ENCODE measurements at regions not wholly inside any gene's neighbourhood (a gene's known extent, or its start where the extent isn't known, plus 50 kb on each side); places are given as distances from the start of the nearest gene placed in this dataset.

- no peak overlapping the region for H2AFZ ChIP-seq (ENCODE audit: low read length)
- no peaks in the 10 kb centered on the region for H3K36me3 ChIP-seq (ENCODE audit: insufficient read depth, low read length)
Measured at GRCh38 chr3:39626198-39626597, 158.7 kb downstream of the MOBP start.

GRCh38 chr3:39631136-39631535 is 163.7 kb downstream of the MOBP start:
- no peaks in the 10 kb centered on the region for H4K20me1 ChIP-seq (ENCODE audit: insufficient read depth, low read length)
- H3K9me2 ChIP-seq (ENCODE audit: low read depth, low read length), result no peaks in the 10 kb centered on the region
- TF ChIP-seq CTCF (IDR thresholded peaks at IDR 0.05; ENCODE audit: low read length) (no peak), EZH2 (IDR thresholded peaks at IDR 0.05; ENCODE audit: borderline replicate concordance, low read length) (no peak)
- H3K27me3 ChIP-seq (ENCODE audit: insufficient read depth, low read length), result no peaks in the 10 kb centered on the region
- H3K4me1 ChIP-seq (ENCODE audit: insufficient read depth, low read length, severe bottlenecking), result no peaks in the 10 kb centered on the region
- no peak overlapping the region for H2AFZ ChIP-seq (ENCODE audit: low read length)
- H3K4me2 ChIP-seq (ENCODE audit: low read length), result no peak overlapping the region
- no peaks in the 10 kb centered on the region for H3K36me3 ChIP-seq (ENCODE audit: insufficient read depth, low read length)
- H3K27ac ChIP-seq (ENCODE audit: low read depth, low read length, poor library complexity, severe bottlenecking), result no peak overlapping the region
- no peaks in the 10 kb centered on the region for H3K9me3 ChIP-seq (ENCODE audit: low read length)
- no peaks in the 10 kb centered on the region for H3F3A ChIP-seq (ENCODE audit: insufficient read depth, low read length)
- no peak overlapping the region for H3K4me3 ChIP-seq (ENCODE audit: low read depth, low read length, poor library complexity, severe bottlenecking)
- no peak overlapping the region for H3K9ac ChIP-seq (ENCODE audit: low read length)
- H3K79me2 ChIP-seq (ENCODE audit: insufficient read depth, low read length), result no peaks in the 10 kb centered on the region

More at GRCh38 chr3:39626198-39626597, 158.7 kb downstream of the MOBP start:
- no peak overlapping the region for H3K27ac ChIP-seq (ENCODE audit: low read depth, low read length, poor library complexity, severe bottlenecking)
- H3K9ac ChIP-seq (ENCODE audit: low read length), result no peak overlapping the region
- no peaks in the 10 kb centered on the region for H3K9me3 ChIP-seq (ENCODE audit: low read length)
- H3K4me2 ChIP-seq (ENCODE audit: low read length), result no peak overlapping the region
- H3K79me2 ChIP-seq (ENCODE audit: insufficient read depth, low read length), result no peaks in the 10 kb centered on the region
- no peaks in the 10 kb centered on the region for H3K27me3 ChIP-seq (ENCODE audit: insufficient read depth, low read length)
- H3F3A ChIP-seq (ENCODE audit: insufficient read depth, low read length), result no peaks in the 10 kb centered on the region
- H3K4me3 ChIP-seq (ENCODE audit: low read depth, low read length, poor library complexity, severe bottlenecking), result no peak overlapping the region
- TF ChIP-seq EZH2 (IDR thresholded peaks at IDR 0.05; ENCODE audit: borderline replicate concordance, low read length) (no peak), CTCF (IDR thresholded peaks at IDR 0.05; ENCODE audit: low read length) (no peak)
- H3K4me1 ChIP-seq (ENCODE audit: insufficient read depth, low read length, severe bottlenecking), result no peaks in the 10 kb centered on the region
- no peaks in the 10 kb centered on the region for H3K9me2 ChIP-seq (ENCODE audit: low read depth, low read length)
- H4K20me1 ChIP-seq (ENCODE audit: insufficient read depth, low read length), result no peaks in the 10 kb centered on the region

GRCh38 chr3:39637807-39638206 is 170.3 kb downstream of the MOBP start:
- Histone ChIP-seq H3K4me3 (ENCODE audit: low read depth, low read length, poor library complexity, severe bottlenecking) (no peak overlapping the region), H2AFZ (ENCODE audit: low read length) (no peak overlapping the region), H3F3A (ENCODE audit: insufficient read depth, low read length) (no peaks in the 10 kb centered on the region), H4K20me1 (ENCODE audit: insufficient read depth, low read length) (no peaks in the 10 kb centered on the region), H3K4me2 (ENCODE audit: low read length) (no peak overlapping the region), H3K27me3 (ENCODE audit: insufficient read depth, low read length) (no peaks in the 10 kb centered on the region), H3K9ac (ENCODE audit: low read length) (no peak overlapping the region), H3K9me3 (ENCODE audit: low read length) (no peaks in the 10 kb centered on the region), H3K36me3 (ENCODE audit: insufficient read depth, low read length) (no peaks in the 10 kb centered on the region), H3K4me1 (ENCODE audit: insufficient read depth, low read length, severe bottlenecking) (no peaks in the 10 kb centered on the region), H3K27ac (ENCODE audit: low read depth, low read length, poor library complexity, severe bottlenecking) (no peak overlapping the region), H3K9me2 (ENCODE audit: low read depth, low read length) (no peaks in the 10 kb centered on the region), H3K79me2 (ENCODE audit: insufficient read depth, low read length) (no peaks in the 10 kb centered on the region)
- TF ChIP-seq EZH2 (IDR thresholded peaks at IDR 0.05; ENCODE audit: borderline replicate concordance, low read length) (no peak), CTCF (IDR thresholded peaks at IDR 0.05; ENCODE audit: low read length) (peak; percentile 26; the same call in 1 of the 2 replicates)

Data from OCI-LY1 (cell line).